ENCODE measurements at regions not wholly inside any gene's neighbourhood (a gene's known extent, or its start where the extent isn't known, plus 50 kb on each side); places are given as distances from the start of the nearest gene placed in this dataset.
"Not testable (repeated sequence)": the region's sequence is repeated elsewhere in the genome, so short reads cannot be mapped to it uniquely, and the experiment has no call there.

DNA sequence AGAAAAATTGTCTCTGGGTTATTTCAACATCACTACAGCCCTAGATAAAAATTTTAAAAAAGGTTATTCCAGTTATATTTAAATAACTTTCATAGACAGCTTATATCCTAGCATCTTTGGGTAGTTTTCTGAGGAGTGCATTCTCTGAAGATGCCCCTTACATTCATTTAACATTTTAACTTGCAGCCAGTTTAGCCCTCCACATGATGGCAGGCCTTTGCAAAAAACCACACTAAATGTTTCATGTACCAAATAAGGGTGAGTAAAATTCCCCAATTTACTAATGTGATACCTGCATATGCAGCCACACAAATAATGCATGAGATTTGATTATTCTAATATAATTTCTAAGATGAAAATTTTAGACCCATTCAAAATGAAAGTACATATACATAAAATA lies 108.4 kb upstream of the ZWINT start:
- Histone ChIP-seq H3K4me1 (ENCODE audit: control insufficient read depth, insufficient read depth, low read length) (no peaks in the 10 kb centered on the region), H3K36me3 (ENCODE audit: control insufficient read depth, insufficient read depth, low read length) (no peaks in the 10 kb centered on the region), H3K27ac (ENCODE audit: low read depth, low read length) (no peak overlapping the region), H3K4me3 (ENCODE audit: low read length) (no peak overlapping the region), H3K9ac (ENCODE audit: low read length) (no peak overlapping the region), H3K27me3 (ENCODE audit: control insufficient read depth, insufficient read depth, low read length) (no peaks in the 10 kb centered on the region)

DNA sequence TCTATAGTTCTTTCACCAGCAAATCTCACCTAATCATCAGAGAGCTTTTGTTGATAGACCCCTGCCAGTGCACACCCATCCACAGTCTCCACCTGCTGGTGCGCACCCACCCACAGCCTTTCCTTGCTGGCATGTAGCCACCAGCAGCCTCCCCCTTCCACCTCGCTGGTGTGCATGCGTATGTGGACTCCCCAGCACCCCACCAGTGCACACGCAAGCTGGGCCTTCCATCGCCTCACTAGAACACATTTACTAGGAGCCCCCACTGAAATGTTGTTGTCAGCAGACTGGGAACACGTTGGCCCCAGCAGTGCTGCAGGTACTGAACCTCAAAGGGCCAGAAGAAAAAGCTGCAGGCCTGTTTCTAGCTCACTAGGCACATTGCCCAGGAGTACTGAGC lies 104.9 kb upstream of the ZWINT start:
- H3K9ac ChIP-seq (ENCODE audit: low read length), result no peak overlapping the region
- H3K36me3 ChIP-seq (ENCODE audit: control insufficient read depth, insufficient read depth, low read length), result no peaks in the 10 kb centered on the region
- no peaks in the 10 kb centered on the region for H3K4me1 ChIP-seq (ENCODE audit: control insufficient read depth, insufficient read depth, low read length)
- no peaks in the 10 kb centered on the region for H3K27me3 ChIP-seq (ENCODE audit: control insufficient read depth, insufficient read depth, low read length)
- no peak overlapping the region for H3K4me3 ChIP-seq (ENCODE audit: low read length)
- H3K27ac ChIP-seq (ENCODE audit: low read depth, low read length), result no peak overlapping the region

- Histone ChIP-seq H3K27me3 (ENCODE audit: control insufficient read depth, insufficient read depth, low read length) (no peaks in the 10 kb centered on the region), H3K4me3 (ENCODE audit: low read length) (no peak overlapping the region)
Observed at GRCh38 chr10:56449770-56450169, 88.7 kb upstream of the ZWINT start.

GRCh38 chr10:56447613-56448012 lies 86.6 kb upstream of the ZWINT start:
- not testable (repeated sequence) for H3K27me3 ChIP-seq (ENCODE audit: control insufficient read depth, insufficient read depth, low read length); H3K9ac ChIP-seq (ENCODE audit: low read length); H3K4me3 ChIP-seq (ENCODE audit: low read length); H3K27ac ChIP-seq (ENCODE audit: low read depth, low read length); H3K4me1 ChIP-seq (ENCODE audit: control insufficient read depth, insufficient read depth, low read length); H3K36me3 ChIP-seq (ENCODE audit: control insufficient read depth, insufficient read depth, low read length)

More at GRCh38 chr10:56449770-56450169, 88.7 kb upstream of the ZWINT start:
- no peaks in the 10 kb centered on the region for H3K36me3 ChIP-seq (ENCODE audit: control insufficient read depth, insufficient read depth, low read length)
- no peak overlapping the region for H3K27ac ChIP-seq (ENCODE audit: low read depth, low read length)
- H3K9ac ChIP-seq (ENCODE audit: low read length), result no peak overlapping the region
- H3K4me1 ChIP-seq (ENCODE audit: control insufficient read depth, insufficient read depth, low read length), result no peaks in the 10 kb centered on the region

DNA sequence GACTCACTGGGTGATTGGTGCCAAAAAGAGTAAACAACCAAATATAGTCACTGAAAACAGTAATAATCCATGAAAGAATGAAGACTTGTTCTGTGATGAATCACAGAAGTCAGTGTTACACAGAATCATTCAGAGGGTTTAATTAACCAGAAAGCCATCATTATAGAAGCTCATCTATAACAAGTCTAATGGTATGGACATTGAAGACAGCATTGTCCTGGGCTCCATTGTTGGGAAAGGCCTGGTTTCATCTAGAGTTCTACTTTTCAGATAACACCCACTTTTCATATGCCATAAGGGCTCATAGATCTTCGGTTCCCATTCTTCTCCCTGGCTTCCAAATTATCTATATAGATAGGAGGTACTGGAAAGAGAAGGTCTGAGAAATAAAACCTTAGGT lies 80.3 kb upstream of the ZWINT start:
- H3K36me3 ChIP-seq (ENCODE audit: control insufficient read depth, insufficient read depth, low read length); H3K4me3 ChIP-seq (ENCODE audit: low read length); H3K27ac ChIP-seq (ENCODE audit: low read depth, low read length); H3K4me1 ChIP-seq (ENCODE audit: control insufficient read depth, insufficient read depth, low read length); H3K9ac ChIP-seq (ENCODE audit: low read length); H3K27me3 ChIP-seq (ENCODE audit: control insufficient read depth, insufficient read depth, low read length): not testable (repeated sequence)

Measured in rectal smooth muscle tissue (tissue), 1 donor.